Neural cell (in vitro differentiated cells): ENCODE measurements at regions not wholly inside any gene's neighbourhood (a gene's known extent, or its start where the extent isn't known, plus 50 kb on each side); places are given as distances from the start of the nearest gene placed in this dataset.

Source experiments
- H2AFZ ChIP-seq: fragments of 200-600, 300-800 bp; sonication (generic), shearing (Covaris generic); 2 replicates; pipeline ENCODE4 v1.6.0; 2014; ENCODE audit warnings: low read depth, mild to moderate bottlenecking, antibody characterized with exemption, low read length, moderate library complexity
- H3F3A ChIP-seq: fragments of 200-600 bp; shearing (Covaris generic); 2 replicates; pipeline ENCODE4 v1.6.1; 2016; ENCODE audit warnings: mild to moderate bottlenecking, moderate library complexity, mixed read lengths, antibody characterized with exemption, low read length; ENCODE audit not compliant: insufficient read depth, poor library complexity, severe bottlenecking
- H3K27ac ChIP-seq: fragments of 200-600, 300-800 bp; sonication (generic), shearing (Covaris generic); 2 replicates; pipeline ENCODE4 v1.5.1; 2014; ENCODE audit warnings: mild to moderate bottlenecking, low read length, moderate library complexity
- H3K27me3 ChIP-seq: fragments of 300-800, 200-600 bp; sonication (generic), shearing (Covaris generic); 2 replicates; pipeline ENCODE4 v1.6.0; 2014; ENCODE audit warnings: mild to moderate bottlenecking, low read depth, low read length, moderate library complexity; ENCODE audit not compliant: insufficient read depth
- H3K36me3 ChIP-seq: fragments of 300-800, 200-600 bp; sonication (generic), shearing (Covaris generic); 2 replicates; pipeline ENCODE4 v1.5.1; 2014; ENCODE audit warnings: mild to moderate bottlenecking, antibody characterized with exemption, low read length, moderate library complexity; ENCODE audit not compliant: insufficient read depth
- H3K4me2 ChIP-seq: fragments of 300-800, 200-600 bp; sonication (generic), shearing (Covaris generic); 2 replicates; pipeline ENCODE4 v1.6.0; 2014; ENCODE audit warnings: mild to moderate bottlenecking, low read length
- H3K4me3 ChIP-seq: fragments of 300-800, 200-600 bp; sonication (generic), shearing (Covaris generic); 2 replicates; pipeline ENCODE4 v1.5.1; 2014; ENCODE audit warnings: mild to moderate bottlenecking, low read length, moderate library complexity
- H3K79me2 ChIP-seq: fragments of 200-600 bp; shearing (Covaris generic); replicated peaks from 2 replicates; pipeline ENCODE4 v1.6.0; 2014; ENCODE audit warnings: mild to moderate bottlenecking, low read length, moderate library complexity; ENCODE audit not compliant: insufficient read depth
- H3K9ac ChIP-seq: fragments of 300-800, 200-600 bp; sonication (generic), shearing (Covaris generic); 2 replicates; pipeline ENCODE4 v1.6.1; 2016; ENCODE audit warnings: mild to moderate bottlenecking, low read length, mixed read lengths
- H3K9me2 ChIP-seq: fragments of 200-600 bp; shearing (Covaris generic); 2 replicates; pipeline ENCODE4 v1.6.1; 2016; ENCODE audit warnings: mild to moderate bottlenecking, low read length, mixed read lengths; ENCODE audit not compliant: insufficient read depth
- H3K9me3 ChIP-seq: fragments of 200-600, 300-800 bp; sonication (generic), shearing (Covaris generic); 2 replicates; pipeline ENCODE4 v1.6.1; 2016; ENCODE audit warnings: mild to moderate bottlenecking, mixed run types, low read length, moderate library complexity, mixed read lengths
- H4K20me1 ChIP-seq: fragments of 200-600 bp; shearing (Covaris generic); 2 replicates; pipeline ENCODE4 v1.6.1; 2016; ENCODE audit warnings: mild to moderate bottlenecking, mixed run types; ENCODE audit not compliant: insufficient read depth
- CTCF ChIP-seq: fragments of 450-650 bp; IDR thresholded peaks from 2 replicates; pipeline ENCODE4 v1.5.1; 2014; ENCODE audit warnings: antibody characterized with exemption, mild to moderate bottlenecking, moderate library complexity; ENCODE audit not compliant: poor library complexity, severe bottlenecking
- EP300 ChIP-seq: fragments of 450-650 bp; conservative IDR thresholded peaks from 2 replicates; pipeline ENCODE4 v1.6.1; 2014; ENCODE audit warnings: antibody characterized with exemption, mild to moderate bottlenecking, moderate library complexity; ENCODE audit not compliant: poor library complexity, severe bottlenecking
- EZH2 ChIP-seq: fragments of 200-600, 300-800 bp; shearing (Covaris generic), sonication (generic); IDR thresholded peaks from 2 replicates; pipeline ENCODE4 v1.6.1; 2014; ENCODE audit warnings: antibody characterized with exemption, low read length, borderline replicate concordance, mild to moderate bottlenecking; ENCODE audit not compliant: insufficient read depth, poor library complexity, severe bottlenecking
- MXI1 ChIP-seq: fragments of 450-650 bp; conservative IDR thresholded peaks from 2 replicates; pipeline ENCODE4 v1.6.1; 2014; ENCODE audit warnings: antibody characterized with exemption, mild to moderate bottlenecking; ENCODE audit not compliant: poor library complexity, severe bottlenecking
- POLR2AphosphoS5 ChIP-seq: IDR thresholded peaks from 2 replicates; pipeline ENCODE4 v1.6.1; 2012
- RAD21 ChIP-seq: fragments of 450-650 bp; conservative IDR thresholded peaks from 2 replicates; pipeline ENCODE4 v1.6.1; 2014; ENCODE audit warnings: antibody characterized with exemption, mild to moderate bottlenecking, moderate library complexity
- SMC3 ChIP-seq: fragments of 450-650 bp; conservative IDR thresholded peaks from 2 replicates; pipeline ENCODE4 v1.6.1; 2014; ENCODE audit warnings: antibody characterized with exemption, mild to moderate bottlenecking, moderate library complexity; ENCODE audit not compliant: poor library complexity
- TAF1 ChIP-seq: IDR thresholded peaks from 2 replicates; pipeline ENCODE4 v1.6.1; 2012; ENCODE audit warnings: low read depth
- TF ChIP-seq, protein P1 (sequence below): IDR thresholded peaks from 2 replicates; pipeline ENCODE4 v1.6.1; 2012; ENCODE audit warnings: borderline replicate concordance

- Histone ChIP-seq H3K27me3 (no peaks in the 10 kb centered on the region), H3K79me2 (no peaks in the 10 kb centered on the region), H3K27ac (no peak overlapping the region), H3K4me2 (no peak overlapping the region), H3K9ac (no peak overlapping the region), H3K9me3 (no peaks in the 10 kb centered on the region), H4K20me1 (no peaks in the 10 kb centered on the region), H3K36me3 (no peaks in the 10 kb centered on the region), H3K9me2 (no peaks in the 10 kb centered on the region), H3F3A (no peaks in the 10 kb centered on the region), H2AFZ (no peak overlapping the region), H3K4me3 (no peak overlapping the region)
- no peak for TF ChIP-seq MXI1
- TF ChIP-seq CTCF: no peak
- no peak for TF ChIP-seq TAF1
- no peak for TF ChIP-seq EP300
- TF ChIP-seq EZH2: no peak
- TF ChIP-seq POLR2AphosphoS5: no peak
- TF ChIP-seq, protein P1, sequence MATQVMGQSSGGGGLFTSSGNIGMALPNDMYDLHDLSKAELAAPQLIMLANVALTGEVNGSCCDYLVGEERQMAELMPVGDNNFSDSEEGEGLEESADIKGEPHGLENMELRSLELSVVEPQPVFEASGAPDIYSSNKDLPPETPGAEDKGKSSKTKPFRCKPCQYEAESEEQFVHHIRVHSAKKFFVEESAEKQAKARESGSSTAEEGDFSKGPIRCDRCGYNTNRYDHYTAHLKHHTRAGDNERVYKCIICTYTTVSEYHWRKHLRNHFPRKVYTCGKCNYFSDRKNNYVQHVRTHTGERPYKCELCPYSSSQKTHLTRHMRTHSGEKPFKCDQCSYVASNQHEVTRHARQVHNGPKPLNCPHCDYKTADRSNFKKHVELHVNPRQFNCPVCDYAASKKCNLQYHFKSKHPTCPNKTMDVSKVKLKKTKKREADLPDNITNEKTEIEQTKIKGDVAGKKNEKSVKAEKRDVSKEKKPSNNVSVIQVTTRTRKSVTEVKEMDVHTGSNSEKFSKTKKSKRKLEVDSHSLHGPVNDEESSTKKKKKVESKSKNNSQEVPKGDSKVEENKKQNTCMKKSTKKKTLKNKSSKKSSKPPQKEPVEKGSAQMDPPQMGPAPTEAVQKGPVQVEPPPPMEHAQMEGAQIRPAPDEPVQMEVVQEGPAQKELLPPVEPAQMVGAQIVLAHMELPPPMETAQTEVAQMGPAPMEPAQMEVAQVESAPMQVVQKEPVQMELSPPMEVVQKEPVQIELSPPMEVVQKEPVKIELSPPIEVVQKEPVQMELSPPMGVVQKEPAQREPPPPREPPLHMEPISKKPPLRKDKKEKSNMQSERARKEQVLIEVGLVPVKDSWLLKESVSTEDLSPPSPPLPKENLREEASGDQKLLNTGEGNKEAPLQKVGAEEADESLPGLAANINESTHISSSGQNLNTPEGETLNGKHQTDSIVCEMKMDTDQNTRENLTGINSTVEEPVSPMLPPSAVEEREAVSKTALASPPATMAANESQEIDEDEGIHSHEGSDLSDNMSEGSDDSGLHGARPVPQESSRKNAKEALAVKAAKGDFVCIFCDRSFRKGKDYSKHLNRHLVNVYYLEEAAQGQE: no peak
Observed at GRCh38 chr18:61985681-61986080, 92.9 kb upstream of the RNF152 start.

DNA sequence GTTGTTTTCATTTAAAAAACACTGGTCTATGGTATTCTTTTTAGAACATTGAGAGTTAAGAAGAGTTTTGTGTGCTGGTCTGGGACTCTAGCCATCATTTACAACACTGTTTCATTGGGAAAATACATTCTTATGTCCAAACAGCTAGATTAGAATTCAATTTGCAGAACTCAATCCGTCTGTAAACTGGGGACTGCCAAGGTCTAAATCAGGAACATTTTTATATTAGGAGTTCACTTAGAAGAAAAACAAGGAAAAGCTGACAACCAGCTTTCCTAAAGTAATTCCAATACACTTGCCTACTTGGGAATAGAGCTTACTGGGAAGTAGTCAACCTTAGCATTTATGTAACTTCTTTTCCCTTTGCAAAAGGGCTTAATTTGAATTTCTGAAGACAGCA lies 91.5 kb upstream of the RNF152 start:
- Histone ChIP-seq H3K4me2 (no peak overlapping the region), H3K9me2 (no peaks in the 10 kb centered on the region), H3K27ac (no peak overlapping the region), H3K36me3 (no peaks in the 10 kb centered on the region), H3K27me3 (no peaks in the 10 kb centered on the region), H3K4me3 (no peak overlapping the region), H2AFZ (no peak overlapping the region), H3K9ac (no peak overlapping the region), H3K9me3 (no peaks in the 10 kb centered on the region), H3K79me2 (no peaks in the 10 kb centered on the region), H3F3A (no peaks in the 10 kb centered on the region), H4K20me1 (no peaks in the 10 kb centered on the region)
- TF ChIP-seq SMC3 (no peak), RAD21 (no peak), EP300 (no peak), MXI1 (no peak), TAF1 (no peak), EZH2 (no peak)

DNA sequence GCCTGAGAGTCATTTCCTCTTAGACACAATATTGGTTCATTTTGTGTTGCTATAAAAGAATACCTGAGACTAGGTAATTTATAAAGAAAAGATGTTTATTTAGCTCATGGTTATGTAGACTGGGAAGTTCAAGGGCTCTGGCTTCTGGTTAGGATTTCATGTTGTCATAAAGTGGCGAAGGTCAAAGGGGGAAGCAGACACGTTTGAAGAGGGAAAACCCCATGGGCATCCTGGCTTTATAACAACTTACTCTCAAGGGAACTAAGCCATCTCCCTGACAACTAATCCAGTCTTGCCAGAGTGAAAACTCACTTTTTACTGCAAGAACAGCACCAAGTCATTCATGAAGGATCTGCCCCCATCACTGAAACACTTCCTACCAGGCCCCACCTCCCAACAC lies 89.7 kb upstream of the RNF152 start:
- no peaks in the 10 kb centered on the region for H4K20me1 ChIP-seq
- no peak overlapping the region for H2AFZ ChIP-seq
- H3K27me3 ChIP-seq: no peaks in the 10 kb centered on the region
- TF ChIP-seq EP300: no peak
- TF ChIP-seq SMC3: no peak
- no peak for TF ChIP-seq MXI1
- TF ChIP-seq TAF1: no peak
- TF ChIP-seq, protein P1: no peak
- no peak for TF ChIP-seq CTCF
- no peak for TF ChIP-seq RAD21
- no peak for TF ChIP-seq EZH2
- TF ChIP-seq POLR2AphosphoS5: no peak
- no peaks in the 10 kb centered on the region for H3K9me3 ChIP-seq
- no peaks in the 10 kb centered on the region for H3K9me2 ChIP-seq
- no peaks in the 10 kb centered on the region for H3K79me2 ChIP-seq
- H3K4me3 ChIP-seq: no peak overlapping the region
- H3K36me3 ChIP-seq: no peaks in the 10 kb centered on the region
- no peaks in the 10 kb centered on the region for H3F3A ChIP-seq
- no peak overlapping the region for H3K9ac ChIP-seq
- H3K27ac ChIP-seq: no peak overlapping the region
- H3K4me2 ChIP-seq: no peak overlapping the region
